ENCODE measurements at regions not wholly inside any gene's neighbourhood (a gene's known extent, or its start where the extent isn't known, plus 50 kb on each side); places are given as distances from the start of the nearest gene placed in this dataset.

GRCh38 chr15:97504031-97504792 lies 456.3 kb upstream of the ARRDC4 start:
- no peak for DNase-seq (ENCODE audit: extremely low spot score)
- ChIA-PET CTCF (no interaction called here), POLR2A (interaction anchor here (0.7 kb wide), 1 partner anchor 93 kb away, joined by 4 read pairs; no protein-coding TSS in a partner anchor)
- TF ChIP-seq BHLHE40 (IDR thresholded peaks at IDR 0.05; ENCODE audit: borderline replicate concordance) (no peak), CTBP1 (IDR thresholded peaks at IDR 0.05; ENCODE audit: borderline replicate concordance) (no peak), ELF4 (IDR thresholded peaks at IDR 0.05) (no peak), ZNF384 (IDR thresholded peaks at IDR 0.05) (no peak), PKNOX1 (IDR thresholded peaks at IDR 0.05) (no peak), L3MBTL2 (conservative IDR thresholded peaks at IDR 0.05) (no peak)

DNA sequence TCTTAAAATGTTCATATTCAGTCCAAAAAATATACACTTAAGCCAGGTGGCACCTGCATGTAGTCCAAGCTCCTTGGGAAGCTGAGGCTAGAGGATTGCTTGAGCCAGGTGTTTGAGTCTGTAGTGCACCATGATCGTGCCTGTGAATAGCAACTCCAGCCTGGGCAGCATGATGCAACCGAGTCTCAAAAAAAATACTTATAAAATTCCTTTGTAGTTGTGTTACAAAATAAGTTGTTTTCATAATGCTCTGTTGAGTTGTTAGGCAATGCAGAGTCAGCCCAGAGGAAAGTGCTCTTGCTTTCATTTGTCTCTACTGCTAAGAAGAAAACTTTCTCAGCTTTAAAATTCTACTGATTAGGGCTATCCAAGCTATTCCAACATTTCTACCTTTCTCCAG lies 442.8 kb upstream of the ARRDC4 start:
- POLR2A ChIA-PET: no interaction called here
- CTCF ChIA-PET: no interaction called here
- no peak for DNase-seq (ENCODE audit: extremely low spot score)
- TF ChIP-seq FOXK2 (IDR thresholded peaks at IDR 0.05) (no peak), LEF1 (IDR thresholded peaks at IDR 0.05; ENCODE audit: borderline replicate concordance) (no peak), PKNOX1 (IDR thresholded peaks at IDR 0.05) (no peak), CTBP1 (IDR thresholded peaks at IDR 0.05; ENCODE audit: borderline replicate concordance) (no peak), SUZ12 (IDR thresholded peaks at IDR 0.05) (no peak), FOXM1 (IDR thresholded peaks at IDR 0.05; ENCODE audit: borderline replicate concordance) (no peak), HDGF (IDR thresholded peaks at IDR 0.05; ENCODE audit: borderline replicate concordance) (no peak), TARDBP (IDR thresholded peaks at IDR 0.05) (no peak), L3MBTL2 (conservative IDR thresholded peaks at IDR 0.05) (no peak), BHLHE40 (IDR thresholded peaks at IDR 0.05; ENCODE audit: borderline replicate concordance) (no peak), FOXA1 (IDR thresholded peaks at IDR 0.05) (no peak), ELF4 (IDR thresholded peaks at IDR 0.05) (no peak), ZNF384 (IDR thresholded peaks at IDR 0.05) (no peak), SP1 (IDR thresholded peaks at IDR 0.05) (no peak), ARNT (IDR thresholded peaks at IDR 0.05) (no peak)

DNA sequence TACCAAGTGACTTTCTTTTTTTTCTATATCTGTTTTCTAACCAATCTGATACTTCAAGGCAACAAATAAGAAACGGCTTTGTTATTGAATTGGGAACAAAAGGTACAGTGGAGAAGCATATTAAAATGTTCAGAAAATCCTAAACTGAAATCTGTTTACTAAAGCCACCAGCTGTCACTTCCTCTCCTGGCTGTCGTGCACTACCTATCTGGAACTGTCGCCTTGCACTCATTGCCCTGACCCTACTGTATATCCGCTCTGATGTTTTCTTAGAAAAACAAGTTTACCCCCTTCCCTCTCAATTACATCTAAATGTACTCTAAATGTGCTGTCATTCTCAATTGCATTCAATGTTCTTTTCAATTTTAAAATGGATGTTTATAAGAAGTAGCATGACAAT lies 439.8 kb upstream of the ARRDC4 start:
- no peak for DNase-seq (ENCODE audit: extremely low spot score)
- CTCF ChIA-PET: no interaction called here
- no peak for TF ChIP-seq ARNT (IDR thresholded peaks at IDR 0.05)
- no peak for TF ChIP-seq NFRKB (IDR thresholded peaks at IDR 0.05)
- no peak for TF ChIP-seq BHLHE40 (IDR thresholded peaks at IDR 0.05; ENCODE audit: borderline replicate concordance)
- TF ChIP-seq SP1 (IDR thresholded peaks at IDR 0.05): no peak
- no peak for TF ChIP-seq LEF1 (IDR thresholded peaks at IDR 0.05; ENCODE audit: borderline replicate concordance)
- no peak for TF ChIP-seq PKNOX1 (IDR thresholded peaks at IDR 0.05)
- no peak for TF ChIP-seq ZNF384 (IDR thresholded peaks at IDR 0.05)
- TF ChIP-seq SUZ12 (IDR thresholded peaks at IDR 0.05): no peak
- TF ChIP-seq ELF4 (IDR thresholded peaks at IDR 0.05): no peak
- no peak for TF ChIP-seq L3MBTL2 (conservative IDR thresholded peaks at IDR 0.05)
- no peak for TF ChIP-seq FOXA1 (IDR thresholded peaks at IDR 0.05)
- TF ChIP-seq FOXM1 (IDR thresholded peaks at IDR 0.05; ENCODE audit: borderline replicate concordance): no peak
- no peak for TF ChIP-seq HDGF (IDR thresholded peaks at IDR 0.05; ENCODE audit: borderline replicate concordance)
- TF ChIP-seq CTBP1 (IDR thresholded peaks at IDR 0.05; ENCODE audit: borderline replicate concordance): no peak
- no peak for TF ChIP-seq FOXK2 (IDR thresholded peaks at IDR 0.05)

GRCh38 chr15:97521381-97522285 lies 438.9 kb upstream of the ARRDC4 start:
- no peak for DNase-seq (ENCODE audit: extremely low spot score)
- ChIA-PET CTCF (no interaction called here), POLR2A (no interaction called here)
- no peak for TF ChIP-seq L3MBTL2 (conservative IDR thresholded peaks at IDR 0.05)
- TF ChIP-seq TARDBP (IDR thresholded peaks at IDR 0.05): no peak
- TF ChIP-seq SUZ12 (IDR thresholded peaks at IDR 0.05): no peak
- TF ChIP-seq PKNOX1 (IDR thresholded peaks at IDR 0.05): no peak
- no peak for TF ChIP-seq NFRKB (IDR thresholded peaks at IDR 0.05)
- no peak for TF ChIP-seq LEF1 (IDR thresholded peaks at IDR 0.05; ENCODE audit: borderline replicate concordance)
- no peak for TF ChIP-seq FOXA1 (IDR thresholded peaks at IDR 0.05)
- no peak for TF ChIP-seq BHLHE40 (IDR thresholded peaks at IDR 0.05; ENCODE audit: borderline replicate concordance)
- TF ChIP-seq SP1 (IDR thresholded peaks at IDR 0.05): no peak
- no peak for TF ChIP-seq ARNT (IDR thresholded peaks at IDR 0.05)
- TF ChIP-seq ELF4 (IDR thresholded peaks at IDR 0.05): no peak
- TF ChIP-seq FOXM1 (IDR thresholded peaks at IDR 0.05; ENCODE audit: borderline replicate concordance): no peak
- no peak for TF ChIP-seq ZNF384 (IDR thresholded peaks at IDR 0.05)
- TF ChIP-seq CTBP1 (IDR thresholded peaks at IDR 0.05; ENCODE audit: borderline replicate concordance): no peak
- no peak for TF ChIP-seq HDGF (IDR thresholded peaks at IDR 0.05; ENCODE audit: borderline replicate concordance)
- TF ChIP-seq FOXK2 (IDR thresholded peaks at IDR 0.05): no peak

More for the DNA sequence above, 439.8 kb upstream of the ARRDC4 start:
- POLR2A ChIA-PET: no interaction called here

GRCh38 chr15:97522347-97522746 lies 438.2 kb upstream of the ARRDC4 start:
- DNase-seq (ENCODE audit: extremely low spot score): no peak
- no peak for TF ChIP-seq FOXK2 (IDR thresholded peaks at IDR 0.05)
- TF ChIP-seq LEF1 (IDR thresholded peaks at IDR 0.05; ENCODE audit: borderline replicate concordance): no peak
- no peak for TF ChIP-seq BHLHE40 (IDR thresholded peaks at IDR 0.05; ENCODE audit: borderline replicate concordance)
- TF ChIP-seq ARNT (IDR thresholded peaks at IDR 0.05): no peak
- no peak for TF ChIP-seq FOXM1 (IDR thresholded peaks at IDR 0.05; ENCODE audit: borderline replicate concordance)
- CTCF ChIA-PET: no interaction called here
- POLR2A ChIA-PET: no interaction called here

Measured in HEK293T (cell line).